Endothelial cell of hepatic sinusoid (primary cell): ENCODE measurements at regions not wholly inside any gene's neighbourhood (a gene's known extent, or its start where the extent isn't known, plus 50 kb on each side); places are given as distances from the start of the nearest gene placed in this dataset.

ENCODE experiments used
- in situ Hi-C: cut with HindIII; loops from 2 replicates; pipeline ENCODE4 v1.10.0; 2017; ENCODE audit warnings: low sequenced_read_pairs

DNA sequence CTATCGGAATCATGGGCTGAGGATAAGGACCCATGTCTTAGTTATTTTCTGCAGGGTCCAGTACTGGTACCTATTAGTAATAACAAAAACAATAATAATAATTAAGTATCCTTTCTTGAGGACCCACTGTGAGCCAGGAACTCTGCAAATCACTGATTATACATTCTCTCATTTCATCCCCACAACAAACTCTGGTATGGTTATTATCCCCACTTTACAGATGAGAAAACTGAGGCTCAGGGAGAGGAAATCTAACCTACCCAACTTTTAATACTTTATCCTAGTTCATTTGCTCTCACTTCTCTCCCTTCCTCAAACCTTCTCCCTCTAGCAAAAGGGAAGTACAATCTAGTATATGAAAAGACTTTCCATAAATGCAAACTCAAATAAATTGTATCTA lies 528.4 kb upstream of the PROK2 start:
- in situ Hi-C loops, result no loop called here

DNA sequence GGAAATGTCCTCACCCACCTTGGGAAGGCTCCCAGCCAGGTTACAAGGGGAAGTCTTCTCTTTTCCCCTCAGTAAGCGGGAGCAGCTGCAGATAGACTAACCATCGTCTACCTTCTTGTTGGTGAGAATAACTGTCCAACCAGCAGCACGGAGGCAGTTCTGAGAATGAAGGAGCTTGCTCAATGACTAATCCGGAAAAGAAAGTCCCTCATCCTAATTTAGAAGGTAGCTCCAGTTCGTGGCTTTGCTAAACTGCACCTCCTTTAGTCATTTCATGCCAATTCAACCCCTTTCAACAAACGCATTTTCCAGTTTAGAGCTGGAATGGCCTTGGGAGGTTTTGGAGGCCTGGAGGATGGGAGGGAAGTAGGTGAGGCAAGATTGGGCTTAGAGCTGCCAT lies 527.4 kb upstream of the PROK2 start:
- in situ Hi-C loops, result no loop called here

DNA sequence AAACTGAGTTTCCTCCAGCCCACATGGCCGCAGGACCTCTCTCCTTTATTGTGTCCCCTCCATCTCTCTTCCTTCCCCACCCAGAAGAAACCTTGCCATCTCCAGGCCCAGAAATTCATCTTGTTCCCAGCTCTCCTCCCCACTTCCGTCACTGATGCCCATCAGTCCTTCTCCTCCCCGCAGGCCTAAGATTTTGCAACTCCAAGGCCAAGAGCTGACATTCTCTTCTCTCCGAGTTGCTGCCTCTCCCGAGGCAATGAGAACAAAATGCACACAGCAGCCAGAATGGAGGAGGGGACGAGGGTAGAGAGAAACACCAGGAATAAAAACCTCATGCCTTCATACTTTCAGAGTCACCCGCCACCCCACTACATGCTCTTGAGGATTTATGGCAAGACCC lies 526.5 kb upstream of the PROK2 start:
- in situ Hi-C loops, result no loop called here

DNA sequence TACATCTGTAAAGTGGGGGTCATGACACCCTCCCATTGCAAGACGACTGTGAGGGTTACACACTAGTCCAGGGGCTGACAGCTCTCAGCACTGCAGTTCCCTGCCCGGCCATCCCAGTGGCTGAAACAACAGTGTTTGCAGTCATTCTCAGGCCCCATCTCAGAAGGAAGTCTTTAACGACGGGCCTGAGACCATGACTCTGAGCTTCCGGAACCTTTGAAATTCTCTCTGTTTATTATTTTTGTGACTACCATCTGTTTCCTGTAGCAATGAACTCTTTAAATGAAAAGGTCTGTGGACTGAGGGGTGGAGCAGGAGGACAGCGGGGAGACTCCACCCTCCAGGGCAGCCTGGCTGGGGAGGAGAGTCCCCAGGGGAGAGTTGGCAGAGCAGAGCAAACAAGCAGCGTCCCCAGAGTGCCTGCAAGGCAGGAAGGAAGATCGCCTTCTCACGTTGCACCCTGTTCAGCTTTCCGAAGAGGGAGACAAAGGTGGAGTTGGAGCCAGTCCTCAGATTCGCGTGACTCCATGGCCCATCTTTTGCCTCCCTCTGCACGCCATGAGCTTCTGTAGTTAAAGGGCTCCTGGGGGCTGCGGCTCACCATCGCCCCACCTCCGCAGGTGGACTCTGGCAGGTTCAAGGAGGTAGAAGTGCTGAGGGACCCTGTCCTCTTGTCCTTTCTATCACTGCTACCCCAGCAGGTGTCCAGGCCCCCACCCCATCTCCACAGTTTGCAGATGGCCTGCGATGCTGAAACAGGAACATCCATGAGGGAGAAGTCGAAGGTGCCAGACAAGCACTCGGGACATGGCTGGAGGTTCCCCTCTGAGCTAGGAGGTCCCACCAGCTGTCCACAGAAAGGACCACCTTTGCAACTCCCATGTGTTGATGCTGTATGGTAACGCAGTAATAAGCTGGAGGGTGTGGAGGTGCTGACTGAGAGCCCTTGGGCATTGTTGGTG lies 525.8 kb upstream of the PROK2 start:
- in situ Hi-C loops, result no loop called here

DNA sequence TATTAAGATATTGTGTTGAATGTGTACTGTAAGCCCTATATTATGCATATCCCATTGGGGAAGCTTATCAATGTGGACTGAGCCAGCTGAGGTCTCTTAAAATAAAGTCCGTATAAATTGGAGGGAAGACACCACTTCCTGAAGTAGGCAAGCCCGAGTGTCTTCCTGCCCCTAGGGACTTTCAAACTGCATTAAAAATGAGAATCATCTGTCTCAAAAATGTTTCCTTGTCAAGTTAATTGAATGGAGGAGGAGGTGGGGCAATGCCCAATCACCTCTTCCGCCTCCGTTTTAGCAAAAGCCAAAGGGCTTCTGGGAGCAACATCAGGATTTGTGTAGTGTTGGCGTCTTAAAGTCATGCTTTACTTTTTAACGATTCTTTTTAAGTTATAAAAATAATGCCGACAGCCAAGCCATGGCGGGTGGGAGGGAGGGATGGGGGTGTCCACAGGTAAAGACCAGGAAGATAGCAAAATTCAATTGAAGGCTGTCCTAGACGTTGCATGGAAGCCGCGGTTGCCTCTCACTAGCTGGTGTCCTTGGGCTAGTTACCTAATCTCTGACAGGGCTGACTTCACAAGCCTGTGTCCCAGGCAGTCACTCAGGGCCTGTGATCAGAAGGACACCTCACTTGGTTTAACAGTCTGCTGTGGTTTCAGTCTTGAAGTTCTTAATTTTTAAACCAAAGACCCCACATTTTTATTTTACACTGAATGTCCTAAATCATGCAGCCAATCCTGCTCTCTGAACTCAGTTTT lies 524.9 kb upstream of the PROK2 start:
- in situ Hi-C loops, result no loop called here

DNA sequence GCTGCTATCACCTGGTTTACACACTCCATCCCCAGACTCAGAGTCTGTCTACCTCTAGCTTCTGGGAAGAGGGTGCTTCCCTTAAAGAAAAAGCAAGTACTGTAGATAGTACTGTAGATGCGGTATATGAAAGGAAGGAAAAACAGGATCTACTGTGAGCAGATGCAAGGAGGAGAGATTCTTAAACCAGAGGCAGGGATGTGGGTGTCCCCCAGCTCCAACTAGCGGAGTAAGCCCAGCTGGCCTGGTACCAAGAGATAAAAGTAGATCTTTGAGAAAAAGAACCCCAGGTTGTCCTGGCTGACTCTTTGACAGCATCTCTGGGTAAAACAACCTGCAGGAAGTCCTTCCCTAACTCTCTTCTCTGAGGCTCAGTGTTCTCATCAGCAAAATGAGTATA lies 523.7 kb upstream of the PROK2 start:
- in situ Hi-C loops, result no loop called here

DNA sequence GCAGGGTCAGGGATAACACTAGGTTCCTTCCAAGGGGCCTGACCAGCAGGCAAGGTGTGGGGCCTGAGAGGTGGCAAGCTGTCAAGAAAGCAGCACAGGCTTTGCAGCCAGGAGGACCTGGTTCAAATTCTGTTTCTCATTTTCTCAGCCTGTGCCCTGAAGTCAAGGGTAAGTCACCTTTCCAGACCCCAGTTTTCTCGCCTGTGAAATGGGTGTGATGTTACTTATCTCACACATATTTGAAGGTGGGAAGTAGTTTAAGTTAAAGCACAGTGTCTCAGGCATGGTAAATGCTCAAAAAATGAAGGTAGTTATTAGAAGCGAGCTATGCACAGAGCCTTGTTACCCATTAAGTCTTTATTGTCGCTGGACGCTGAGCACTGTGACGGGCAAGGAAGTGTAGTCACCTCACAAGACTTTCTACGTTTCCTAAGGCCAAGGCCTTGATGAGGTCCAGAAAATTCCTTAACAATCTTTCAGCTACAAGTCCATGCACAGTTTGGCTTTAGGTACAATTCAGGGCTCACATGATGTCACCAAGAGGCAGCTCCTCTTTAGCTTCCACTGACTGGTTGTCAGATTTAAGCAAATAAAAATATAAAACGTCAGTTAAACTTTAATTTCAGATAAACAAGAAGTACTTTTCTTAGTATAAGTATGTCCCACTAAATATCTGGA lies 522.6 kb upstream of the PROK2 start:
- in situ Hi-C loops, result no loop called here

DNA sequence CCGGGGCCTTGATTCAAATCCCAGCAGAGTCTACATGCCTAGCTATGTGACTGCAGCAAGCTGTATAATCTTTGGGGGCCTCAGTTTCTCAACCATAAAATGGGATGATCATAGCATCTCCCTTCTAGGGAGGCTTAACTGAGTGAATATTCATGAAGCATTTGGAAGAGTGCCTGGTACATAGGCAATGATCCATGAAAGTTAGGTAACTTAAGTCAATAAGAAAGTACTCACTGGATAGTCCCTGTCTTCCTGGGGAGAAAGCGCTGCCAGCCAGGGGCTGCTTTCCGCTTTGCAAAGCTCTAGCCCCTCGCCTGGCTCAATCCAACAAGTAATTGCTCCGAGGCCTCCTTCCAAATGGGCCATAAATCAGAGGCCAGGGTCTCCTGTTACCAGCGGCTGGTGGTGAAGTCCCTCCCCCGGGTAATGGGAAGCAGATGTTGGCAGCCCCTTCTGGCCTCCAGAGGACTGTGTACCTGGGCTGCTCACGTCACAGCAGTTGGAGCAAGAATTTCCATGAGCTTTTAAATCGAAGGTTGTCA lies 521.9 kb upstream of the PROK2 start:
- in situ Hi-C loops, result no loop called here

DNA sequence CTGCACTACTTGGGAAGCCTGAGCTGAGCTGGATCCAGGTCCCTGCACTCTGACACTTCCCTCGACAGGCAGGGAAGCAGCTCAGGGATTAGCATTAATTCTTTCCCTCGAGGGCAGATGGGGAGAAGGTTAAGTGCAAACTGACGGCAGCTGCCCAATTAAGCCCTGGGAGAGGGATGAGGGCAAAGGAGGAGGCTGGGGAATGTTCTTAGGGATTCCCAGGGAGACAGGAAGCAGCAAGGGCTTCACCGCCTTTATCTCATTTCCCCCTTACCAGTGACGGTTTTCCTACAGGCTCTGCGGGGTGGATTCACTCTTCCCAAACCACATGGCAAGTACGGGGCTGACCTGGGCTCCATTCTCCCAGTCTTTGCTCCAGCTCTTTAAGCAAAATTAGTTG lies 519.0 kb upstream of the PROK2 start:
- in situ Hi-C loops, result no loop called here

DNA sequence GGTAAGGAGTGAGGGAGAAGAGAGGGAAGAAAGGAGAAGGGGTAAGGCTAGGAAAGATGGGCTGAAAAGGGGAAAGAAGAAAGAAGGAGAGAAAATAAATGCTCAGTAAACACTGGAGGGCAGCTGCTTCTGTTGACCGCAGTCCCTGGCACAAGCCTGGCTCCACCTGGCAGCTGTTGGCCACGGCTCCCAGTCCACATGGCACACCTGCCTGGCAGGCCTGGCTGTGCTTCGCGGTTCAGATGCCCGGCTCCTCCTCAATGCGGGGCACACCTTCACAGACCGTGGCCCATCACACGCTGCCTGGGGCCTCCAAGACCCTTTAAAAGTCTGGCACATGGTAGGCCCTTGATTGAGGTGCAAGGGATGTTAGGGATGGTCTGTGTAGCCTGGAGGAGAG lies 516.8 kb upstream of the PROK2 start:
- in situ Hi-C loops, result no loop called here

DNA sequence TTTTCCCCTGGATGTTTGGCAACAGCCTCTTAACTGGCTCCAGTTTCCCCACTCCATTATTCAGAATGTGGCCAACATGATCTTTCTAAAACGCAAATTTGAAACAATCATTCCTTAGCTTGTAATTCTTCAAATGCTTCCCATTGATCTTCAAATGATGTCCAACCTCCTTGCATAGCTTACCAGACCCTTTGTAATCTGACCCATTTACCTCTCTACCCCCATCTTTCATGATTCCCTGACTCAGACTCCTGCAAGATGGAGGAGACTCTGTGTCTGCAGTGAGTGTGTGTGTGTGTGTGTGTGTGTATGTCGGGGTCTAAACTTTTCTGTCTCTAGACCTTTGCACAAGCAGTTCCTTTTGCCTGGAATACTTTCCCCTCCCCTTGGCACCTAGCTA lies 515.7 kb upstream of the PROK2 start:
- in situ Hi-C loops, result no loop called here

DNA sequence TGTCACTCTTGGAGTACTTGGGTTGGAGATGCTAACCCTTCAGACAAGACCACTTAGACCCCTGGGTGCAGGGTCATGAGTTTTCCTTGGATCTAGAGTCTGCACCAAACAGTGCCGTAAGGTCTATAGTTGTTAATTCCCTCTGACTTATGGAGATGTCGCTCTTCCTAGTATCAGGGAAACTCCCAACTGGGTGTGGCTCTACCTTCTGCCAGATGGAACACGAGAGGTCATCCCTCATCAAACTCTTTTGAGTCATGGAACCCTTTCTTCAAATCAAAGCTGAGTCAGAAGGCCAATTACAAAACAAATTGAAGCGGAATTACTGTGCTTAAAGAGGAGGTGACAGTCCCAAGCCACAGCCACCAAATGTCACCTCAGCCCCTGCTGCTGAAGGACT lies 514.9 kb upstream of the PROK2 start:
- in situ Hi-C loops, result no loop called here

DNA sequence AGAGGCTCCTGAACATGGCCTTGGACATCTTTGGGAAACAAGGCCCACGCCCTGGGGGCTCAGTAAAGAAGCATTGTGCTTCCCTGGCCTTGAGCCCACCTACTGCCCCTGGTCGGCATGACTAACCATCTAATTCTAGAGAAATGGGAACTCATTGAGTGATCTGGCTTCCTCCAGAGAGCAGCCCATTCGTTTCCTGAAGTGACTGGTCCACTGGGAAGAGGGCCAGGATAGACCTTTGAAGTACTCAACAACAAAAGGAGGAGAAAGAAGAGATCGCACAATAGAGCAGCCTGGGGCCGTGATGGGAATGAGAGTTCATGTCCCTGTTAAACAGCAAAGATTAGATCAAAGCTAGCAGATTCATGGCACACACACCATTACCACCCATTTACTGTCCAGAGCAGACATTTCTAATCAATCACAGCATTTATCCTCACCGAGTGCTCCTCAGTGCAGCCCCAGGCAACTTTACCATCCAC lies 514.4 kb upstream of the PROK2 start:
- in situ Hi-C loops, result no loop called here

DNA sequence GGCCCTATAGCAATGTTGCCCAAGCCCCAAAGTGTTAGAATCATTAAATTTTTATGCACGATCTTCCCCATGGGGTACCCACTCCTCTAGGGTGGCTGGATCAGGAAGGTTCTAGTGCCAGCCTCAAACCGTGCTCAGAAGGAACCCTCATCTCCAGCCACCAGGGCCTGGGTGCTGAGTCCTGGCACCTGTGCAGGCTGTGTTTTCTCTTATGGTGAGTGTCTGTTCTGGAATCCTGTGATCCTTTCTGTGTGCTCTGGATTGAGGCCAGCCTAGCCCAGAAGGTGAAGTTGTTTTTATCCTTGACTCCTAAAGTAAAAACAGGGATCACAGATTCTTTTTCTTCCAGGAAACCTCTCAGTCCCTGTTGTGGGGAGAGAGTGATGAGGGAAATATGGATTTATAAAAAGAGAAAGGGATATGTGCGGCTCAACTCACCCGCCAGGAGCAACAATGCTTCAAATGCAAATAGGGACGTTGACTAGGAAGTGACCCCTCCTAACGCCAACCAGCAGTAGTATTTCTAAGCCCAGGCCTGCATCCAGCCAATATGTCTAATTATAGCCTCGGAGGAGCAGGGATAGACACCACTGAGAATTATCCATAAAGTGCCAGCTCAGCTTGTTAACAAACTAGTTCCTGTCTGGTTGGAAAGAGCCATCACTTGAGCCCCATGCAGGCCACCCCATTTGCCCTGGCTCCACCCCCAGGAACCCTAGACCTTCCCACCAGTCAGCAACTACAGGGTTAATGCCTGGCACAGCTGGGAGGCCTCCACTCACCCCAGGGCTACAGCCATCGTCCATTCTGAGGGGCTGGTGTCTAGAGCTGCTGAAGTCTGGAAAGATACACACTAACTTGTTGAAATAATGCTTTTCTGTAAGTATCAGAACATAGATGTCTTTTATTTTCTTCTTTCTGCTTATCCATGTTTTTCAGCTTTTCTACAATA lies 513.5 kb upstream of the PROK2 start:
- in situ Hi-C loops, result no loop called here

DNA sequence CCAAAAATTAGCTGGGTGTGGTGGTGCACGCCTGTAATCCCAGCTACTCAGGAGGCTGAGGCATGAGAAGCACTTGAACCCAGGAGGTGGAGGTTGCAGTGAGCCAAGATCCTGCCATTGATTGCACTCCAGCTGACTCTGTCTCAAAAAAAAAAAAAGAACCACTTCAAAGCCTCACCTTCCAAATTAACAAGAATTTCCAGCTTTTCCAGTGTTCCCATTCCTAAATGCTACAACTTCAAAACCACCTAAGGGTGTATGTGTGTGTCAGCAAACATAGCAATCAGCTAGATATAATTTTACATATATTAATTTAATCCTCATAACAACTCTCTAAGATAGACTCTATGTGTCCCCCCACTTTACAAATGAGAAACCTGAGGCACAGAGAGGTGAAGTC lies 512.5 kb upstream of the PROK2 start:
- in situ Hi-C loops, result no loop called here

DNA sequence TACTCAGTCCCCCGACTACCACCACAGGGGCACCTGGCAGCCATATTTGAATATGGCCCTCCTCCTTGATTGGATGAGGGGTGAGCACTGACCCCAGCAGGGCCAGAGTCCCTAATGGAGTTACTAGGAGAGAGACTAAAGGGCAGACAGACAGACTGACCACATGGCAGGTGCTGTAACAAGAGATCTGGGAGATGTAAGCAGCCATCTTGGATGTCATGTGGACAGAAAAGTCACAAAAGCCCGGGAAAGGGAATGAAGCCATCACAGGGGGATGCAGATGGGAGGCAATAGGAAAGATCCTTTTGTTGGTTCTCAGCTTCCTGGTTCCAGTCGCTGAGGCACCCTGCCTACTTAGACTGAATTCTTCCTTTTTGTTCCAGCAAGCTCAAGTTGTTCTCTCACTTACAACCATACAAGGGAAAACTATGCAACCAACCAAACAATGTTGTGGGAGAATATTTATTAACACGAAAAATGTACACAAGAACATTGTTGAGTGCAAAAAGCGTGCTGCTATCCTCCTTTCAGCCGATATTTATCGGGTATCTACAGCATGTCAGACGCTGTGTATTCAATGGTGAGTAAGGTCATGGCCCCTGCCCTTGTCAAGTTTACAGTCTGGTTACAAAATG lies 511.6 kb upstream of the PROK2 start:
- in situ Hi-C loops, result no loop called here

DNA sequence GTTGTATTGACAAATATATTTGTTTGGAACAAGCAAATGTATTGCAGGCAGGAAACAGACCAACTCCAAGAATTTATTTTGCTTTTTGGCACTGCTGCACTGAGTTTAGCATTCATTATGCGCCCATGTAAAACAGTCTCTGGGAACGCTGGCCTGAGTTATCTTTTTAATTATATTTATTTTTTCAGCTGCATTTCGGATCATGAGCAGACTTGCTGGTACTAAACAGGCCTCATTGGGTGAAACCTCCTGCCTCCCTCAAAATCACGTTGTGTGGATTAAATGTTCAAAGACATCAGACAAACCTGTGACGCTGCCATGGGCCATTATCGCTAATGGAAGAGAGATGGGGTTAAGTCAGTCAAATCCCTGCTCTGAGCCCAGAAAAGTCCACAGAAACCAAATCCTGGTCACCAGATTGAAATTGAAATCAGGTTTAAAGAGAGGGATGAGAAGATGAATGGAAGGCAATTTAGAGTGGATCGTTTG lies 511.1 kb upstream of the PROK2 start:
- in situ Hi-C loops, result no loop called here

DNA sequence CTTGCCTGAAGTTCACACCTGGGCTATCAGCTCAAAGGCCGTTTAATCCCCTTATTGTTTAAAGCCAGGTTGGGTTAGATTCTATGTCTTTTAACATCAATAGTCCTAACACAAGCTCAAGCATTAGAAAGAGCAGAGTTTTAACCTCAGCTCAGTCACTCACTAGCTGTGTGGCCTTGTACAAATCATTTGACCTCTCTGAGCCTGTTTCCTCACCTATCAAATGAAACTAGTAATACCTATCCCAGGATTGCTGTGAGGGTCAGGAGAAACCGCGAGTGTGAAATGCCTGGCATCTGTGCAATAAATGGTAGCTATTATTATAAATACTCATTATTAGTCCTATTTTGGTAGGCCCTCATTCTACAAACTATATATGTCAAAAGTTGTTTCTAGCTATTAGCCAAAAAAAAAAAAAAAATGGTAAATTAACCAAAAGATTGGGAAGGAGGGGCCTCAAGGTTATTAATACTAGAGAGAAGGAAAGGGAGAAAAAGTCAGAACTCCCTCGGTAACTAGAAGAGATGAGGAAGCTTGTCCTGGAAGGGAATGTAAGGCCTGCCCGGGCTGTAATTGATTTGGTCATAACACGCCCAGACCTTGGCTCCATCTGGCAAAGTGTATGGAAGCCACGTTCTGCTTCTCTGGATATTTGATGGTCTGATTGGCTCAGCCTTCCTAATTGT lies 510.5 kb upstream of the PROK2 start:
- in situ Hi-C loops, result no loop called here
